WTC11 (cell line): ENCODE measurements at regions not wholly inside any gene's neighbourhood (a gene's known extent, or its start where the extent isn't known, plus 50 kb on each side); places are given as distances from the start of the nearest gene placed in this dataset.

ENCODE experiments used
- ATAC-seq: fragments of 200-7000 bp; cut with Tn5 transposase; 2 replicates; pipeline ENCODE4 v1.10.0; 2021; ENCODE audit warnings: mild to moderate bottlenecking, moderate library complexity
- CTCF ChIA-PET: fragments of 300-600 bp; sonication (Branson Sonifier 250); formaldehyde crosslinking; loops from one replicate; lab custom pipeline; 2021; ENCODE audit warnings: antibody characterized with exemption; lab: Charles Lee
- POLR2A ChIA-PET: fragments of 350-600 bp; sonication (Branson Sonifier 250); formaldehyde crosslinking; loops from one replicate; lab custom pipeline; 2021; ENCODE audit warnings: antibody characterized with exemption; lab: Charles Lee
- DNase-seq: peaks from one replicate; pipeline ENCODE4 v3.0.0; 2021; ENCODE audit warnings: low spot score
- H3K27ac Mint-ChIP-seq: 2 replicates; pipeline ENCODE4 v1.8.0; 2021; ENCODE audit warnings: mixed read lengths
- H3K27me3 Mint-ChIP-seq: 2 replicates; pipeline ENCODE4 v1.8.0; 2021; ENCODE audit warnings: low read depth, mild to moderate bottlenecking, moderate library complexity, mixed read lengths
- H3K36me3 Mint-ChIP-seq: 2 replicates; pipeline ENCODE4 v1.8.0; 2021; ENCODE audit warnings: mixed read lengths
- H3K4me1 Mint-ChIP-seq: 2 replicates; pipeline ENCODE4 v1.8.0; 2022; ENCODE audit warnings: mixed read lengths
- H3K4me3 Mint-ChIP-seq: 2 replicates; pipeline ENCODE4 v1.8.0; 2021; ENCODE audit warnings: mild to moderate bottlenecking, moderate library complexity, mixed read lengths
- H3K9me3 Mint-ChIP-seq: 2 replicates; pipeline ENCODE4 v1.8.0; 2021; ENCODE audit warnings: mixed read lengths
- ATF1 ChIP-seq: sonication (generic); formaldehyde crosslinking; IDR thresholded peaks from 2 replicates; pipeline ENCODE4 v1.8.1; 2023; ENCODE audit warnings: mild to moderate bottlenecking, moderate library complexity, missing genetic modification reagents
- ATF6 ChIP-seq: sonication (generic); formaldehyde crosslinking; IDR thresholded peaks from 2 replicates; pipeline ENCODE4 v1.8.1; 2023; ENCODE audit warnings: mild to moderate bottlenecking, missing genetic modification reagents
- ESRRA ChIP-seq: sonication (generic); formaldehyde crosslinking; IDR thresholded peaks from 2 replicates; pipeline ENCODE4 v1.8.1; 2022; ENCODE audit warnings: mild to moderate bottlenecking, missing genetic modification reagents, borderline replicate concordance
- ETV6 ChIP-seq: sonication (generic); formaldehyde crosslinking; IDR thresholded peaks from 2 replicates; pipeline ENCODE4 v1.8.1; 2022; ENCODE audit warnings: mild to moderate bottlenecking, missing genetic modification reagents
- FOXJ3 ChIP-seq: sonication (generic); formaldehyde crosslinking; IDR thresholded peaks from 2 replicates; pipeline ENCODE4 v1.9.0; 2021; ENCODE audit warnings: missing genetic modification reagents, mild to moderate bottlenecking, borderline replicate concordance
- HMGA2 ChIP-seq: fragments of 250-450 bp; sonication (Bioruptor Pico); IDR thresholded peaks from 2 replicates; pipeline ENCODE4 v1.4.0; 2021; ENCODE audit warnings: mild to moderate bottlenecking, moderate library complexity
- JAZF1 ChIP-seq: fragments of 250-450 bp; sonication (Bioruptor Pico); IDR thresholded peaks from 2 replicates; pipeline ENCODE4 v1.9.0; 2021; ENCODE audit warnings: moderate library complexity, mild to moderate bottlenecking, inconsistent platforms
- KAT7 ChIP-seq: sonication (generic); formaldehyde crosslinking; IDR thresholded peaks from 2 replicates; pipeline ENCODE4 v1.8.1; 2023; ENCODE audit warnings: missing genetic modification reagents, mild to moderate bottlenecking, borderline replicate concordance
- MAX ChIP-seq: sonication (generic); formaldehyde crosslinking; IDR thresholded peaks from 2 replicates; pipeline ENCODE4 v1.8.0; 2022; ENCODE audit warnings: mild to moderate bottlenecking, missing genetic modification reagents
- NR1H2 ChIP-seq: sonication (generic); formaldehyde crosslinking; IDR thresholded peaks from 2 replicates; pipeline ENCODE4 v1.9.0; 2021; ENCODE audit warnings: mild to moderate bottlenecking, moderate library complexity, missing genetic modification reagents
- TP53 ChIP-seq: sonication (generic); formaldehyde crosslinking; IDR thresholded peaks from 2 replicates; pipeline ENCODE4 v1.8.1; 2023; ENCODE audit warnings: mild to moderate bottlenecking, missing genetic modification reagents
- ZNF232 ChIP-seq: sonication (generic); formaldehyde crosslinking; IDR thresholded peaks from 2 replicates; pipeline ENCODE4 v1.8.0; 2022; ENCODE audit warnings: mild to moderate bottlenecking, missing genetic modification reagents
- ZNF512 ChIP-seq: sonication (generic); formaldehyde crosslinking; IDR thresholded peaks from 2 replicates; pipeline ENCODE4 v1.8.1; 2022; ENCODE audit warnings: missing genetic modification reagents, borderline replicate concordance
- TF ChIP-seq, protein P1 (sequence below): sonication (generic); formaldehyde crosslinking; IDR thresholded peaks from 2 replicates; pipeline ENCODE4 v1.8.1; 2023; ENCODE audit warnings: mild to moderate bottlenecking, missing genetic modification reagents
- TF ChIP-seq, protein P2 (sequence below): sonication (generic); formaldehyde crosslinking; IDR thresholded peaks from 2 replicates; pipeline ENCODE4 v1.8.1; 2023; ENCODE audit warnings: mild to moderate bottlenecking, moderate library complexity, missing genetic modification reagents
- TF ChIP-seq, protein P3 (sequence below): fragments of 250-450 bp; sonication (Bioruptor Pico); IDR thresholded peaks from 2 replicates; pipeline ENCODE4 v1.8.0; 2021; ENCODE audit warnings: mild to moderate bottlenecking
- TF ChIP-seq, protein P4 (sequence below): sonication (generic); formaldehyde crosslinking; IDR thresholded peaks from 2 replicates; pipeline ENCODE4 v1.8.1; 2022; ENCODE audit warnings: low read depth, missing genetic modification reagents, borderline replicate concordance
- TF ChIP-seq, protein P5 (sequence below): fragments of 200-600 bp; IDR thresholded peaks from 2 replicates; pipeline ENCODE4 v1.8.0; 2022; ENCODE audit warnings: antibody characterized with exemption
- TF ChIP-seq, protein P6 (sequence below): sonication (generic); formaldehyde crosslinking; conservative IDR thresholded peaks from 2 replicates; pipeline ENCODE4 v1.8.1; 2022; ENCODE audit warnings: mild to moderate bottlenecking, missing genetic modification reagents
- TF ChIP-seq, protein P7 (sequence below): fragments of 250-450 bp; sonication (Bioruptor Pico); IDR thresholded peaks from 2 replicates; pipeline ENCODE4 v1.9.0; 2021; ENCODE audit warnings: mild to moderate bottlenecking
- TF ChIP-seq, protein P8 (sequence below): sonication (generic); formaldehyde crosslinking; IDR thresholded peaks from 2 replicates; pipeline ENCODE4 v1.8.1; 2022; ENCODE audit warnings: low read depth, mild to moderate bottlenecking, moderate library complexity, missing genetic modification reagents, borderline replicate concordance

DNA sequence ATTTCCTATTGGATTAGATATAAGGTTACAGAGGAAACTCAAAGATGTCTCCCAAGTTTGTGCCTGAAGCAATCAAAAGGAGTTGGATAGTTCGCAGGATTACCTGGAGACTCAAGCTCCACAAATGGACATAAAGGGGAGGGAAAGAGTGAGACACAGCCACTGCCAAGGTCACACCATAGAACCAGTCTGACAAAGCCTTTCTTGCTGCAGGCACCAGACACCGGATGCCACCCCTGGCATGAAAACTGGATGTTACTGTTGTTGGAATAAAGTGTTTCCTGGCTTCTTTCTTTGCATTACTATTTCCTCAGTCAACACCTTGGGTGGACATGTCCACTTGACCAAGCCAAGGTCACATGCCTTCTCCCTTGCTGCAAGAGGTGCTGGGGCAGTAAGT, 70.6 kb downstream of the SNRPE start:
- H3K27me3 Mint-ChIP-seq = no peaks in the 10 kb centered on the region
- ChIA-PET CTCF (no interaction called here), POLR2A (no interaction called here)
- no peak overlapping the region for H3K4me3 Mint-ChIP-seq
- no peaks in the 10 kb centered on the region; the same call in 1 of the 2 replicates for H3K4me1 Mint-ChIP-seq
- no peak for ATAC-seq
- TF ChIP-seq FOXJ3 (CRISPR knock-in tag) = no peak
- no peak for DNase-seq
- H3K27ac Mint-ChIP-seq = no peak overlapping the region
- no peaks in the 10 kb centered on the region for H3K9me3 Mint-ChIP-seq
- H3K36me3 Mint-ChIP-seq = no peaks in the 10 kb centered on the region

- DNase-seq (no peak), ATAC-seq (no peak)
- no peak for TF ChIP-seq HMGA2 (CRISPR knock-in tag)
- no peak for TF ChIP-seq ZNF512
- TF ChIP-seq ESRRA (CRISPR knock-in tag) = no peak
- TF ChIP-seq, protein P1, sequence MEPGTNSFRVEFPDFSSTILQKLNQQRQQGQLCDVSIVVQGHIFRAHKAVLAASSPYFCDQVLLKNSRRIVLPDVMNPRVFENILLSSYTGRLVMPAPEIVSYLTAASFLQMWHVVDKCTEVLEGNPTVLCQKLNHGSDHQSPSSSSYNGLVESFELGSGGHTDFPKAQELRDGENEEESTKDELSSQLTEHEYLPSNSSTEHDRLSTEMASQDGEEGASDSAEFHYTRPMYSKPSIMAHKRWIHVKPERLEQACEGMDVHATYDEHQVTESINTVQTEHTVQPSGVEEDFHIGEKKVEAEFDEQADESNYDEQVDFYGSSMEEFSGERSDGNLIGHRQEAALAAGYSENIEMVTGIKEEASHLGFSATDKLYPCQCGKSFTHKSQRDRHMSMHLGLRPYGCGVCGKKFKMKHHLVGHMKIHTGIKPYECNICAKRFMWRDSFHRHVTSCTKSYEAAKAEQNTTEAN (CRISPR knock-in tag) = no peak
- TF ChIP-seq, protein P2, sequence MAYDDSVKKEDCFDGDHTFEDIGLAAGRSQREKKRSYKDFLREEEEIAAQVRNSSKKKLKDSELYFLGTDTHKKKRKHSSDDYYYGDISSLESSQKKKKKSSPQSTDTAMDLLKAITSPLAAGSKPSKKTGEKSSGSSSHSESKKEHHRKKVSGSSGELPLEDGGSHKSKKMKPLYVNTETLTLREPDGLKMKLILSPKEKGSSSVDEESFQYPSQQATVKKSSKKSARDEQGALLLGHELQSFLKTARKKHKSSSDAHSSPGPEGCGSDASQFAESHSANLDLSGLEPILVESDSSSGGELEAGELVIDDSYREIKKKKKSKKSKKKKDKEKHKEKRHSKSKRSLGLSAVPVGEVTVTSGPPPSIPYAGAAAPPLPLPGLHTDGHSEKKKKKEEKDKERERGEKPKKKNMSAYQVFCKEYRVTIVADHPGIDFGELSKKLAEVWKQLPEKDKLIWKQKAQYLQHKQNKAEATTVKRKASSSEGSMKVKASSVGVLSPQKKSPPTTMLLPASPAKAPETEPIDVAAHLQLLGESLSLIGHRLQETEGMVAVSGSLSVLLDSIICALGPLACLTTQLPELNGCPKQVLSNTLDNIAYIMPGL (CRISPR knock-in tag) = no peak
- TF ChIP-seq, protein P3, sequence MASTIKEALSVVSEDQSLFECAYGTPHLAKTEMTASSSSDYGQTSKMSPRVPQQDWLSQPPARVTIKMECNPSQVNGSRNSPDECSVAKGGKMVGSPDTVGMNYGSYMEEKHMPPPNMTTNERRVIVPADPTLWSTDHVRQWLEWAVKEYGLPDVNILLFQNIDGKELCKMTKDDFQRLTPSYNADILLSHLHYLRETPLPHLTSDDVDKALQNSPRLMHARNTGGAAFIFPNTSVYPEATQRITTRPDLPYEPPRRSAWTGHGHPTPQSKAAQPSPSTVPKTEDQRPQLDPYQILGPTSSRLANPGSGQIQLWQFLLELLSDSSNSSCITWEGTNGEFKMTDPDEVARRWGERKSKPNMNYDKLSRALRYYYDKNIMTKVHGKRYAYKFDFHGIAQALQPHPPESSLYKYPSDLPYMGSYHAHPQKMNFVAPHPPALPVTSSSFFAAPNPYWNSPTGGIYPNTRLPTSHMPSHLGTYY (CRISPR knock-in tag) = no peak
- no peak for TF ChIP-seq JAZF1
- no peak for TF ChIP-seq MAX (CRISPR knock-in tag)
- TF ChIP-seq ATF6 (CRISPR knock-in tag) = no peak
- no peak for TF ChIP-seq KAT7
- TF ChIP-seq, protein P4, sequence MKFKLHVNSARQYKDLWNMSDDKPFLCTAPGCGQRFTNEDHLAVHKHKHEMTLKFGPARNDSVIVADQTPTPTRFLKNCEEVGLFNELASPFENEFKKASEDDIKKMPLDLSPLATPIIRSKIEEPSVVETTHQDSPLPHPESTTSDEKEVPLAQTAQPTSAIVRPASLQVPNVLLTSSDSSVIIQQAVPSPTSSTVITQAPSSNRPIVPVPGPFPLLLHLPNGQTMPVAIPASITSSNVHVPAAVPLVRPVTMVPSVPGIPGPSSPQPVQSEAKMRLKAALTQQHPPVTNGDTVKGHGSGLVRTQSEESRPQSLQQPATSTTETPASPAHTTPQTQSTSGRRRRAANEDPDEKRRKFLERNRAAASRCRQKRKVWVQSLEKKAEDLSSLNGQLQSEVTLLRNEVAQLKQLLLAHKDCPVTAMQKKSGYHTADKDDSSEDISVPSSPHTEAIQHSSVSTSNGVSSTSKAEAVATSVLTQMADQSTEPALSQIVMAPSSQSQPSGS (CRISPR knock-in tag) = no peak
- TF ChIP-seq, protein P5, sequence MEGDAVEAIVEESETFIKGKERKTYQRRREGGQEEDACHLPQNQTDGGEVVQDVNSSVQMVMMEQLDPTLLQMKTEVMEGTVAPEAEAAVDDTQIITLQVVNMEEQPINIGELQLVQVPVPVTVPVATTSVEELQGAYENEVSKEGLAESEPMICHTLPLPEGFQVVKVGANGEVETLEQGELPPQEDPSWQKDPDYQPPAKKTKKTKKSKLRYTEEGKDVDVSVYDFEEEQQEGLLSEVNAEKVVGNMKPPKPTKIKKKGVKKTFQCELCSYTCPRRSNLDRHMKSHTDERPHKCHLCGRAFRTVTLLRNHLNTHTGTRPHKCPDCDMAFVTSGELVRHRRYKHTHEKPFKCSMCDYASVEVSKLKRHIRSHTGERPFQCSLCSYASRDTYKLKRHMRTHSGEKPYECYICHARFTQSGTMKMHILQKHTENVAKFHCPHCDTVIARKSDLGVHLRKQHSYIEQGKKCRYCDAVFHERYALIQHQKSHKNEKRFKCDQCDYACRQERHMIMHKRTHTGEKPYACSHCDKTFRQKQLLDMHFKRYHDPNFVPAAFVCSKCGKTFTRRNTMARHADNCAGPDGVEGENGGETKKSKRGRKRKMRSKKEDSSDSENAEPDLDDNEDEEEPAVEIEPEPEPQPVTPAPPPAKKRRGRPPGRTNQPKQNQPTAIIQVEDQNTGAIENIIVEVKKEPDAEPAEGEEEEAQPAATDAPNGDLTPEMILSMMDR = no peak
- no peak for TF ChIP-seq ATF1 (CRISPR knock-in tag)
- TF ChIP-seq ETV6 (CRISPR knock-in tag) = no peak
- no peak for TF ChIP-seq ZNF232 (CRISPR knock-in tag)
- TF ChIP-seq TP53 (CRISPR knock-in tag) = no peak
- TF ChIP-seq, protein P6, sequence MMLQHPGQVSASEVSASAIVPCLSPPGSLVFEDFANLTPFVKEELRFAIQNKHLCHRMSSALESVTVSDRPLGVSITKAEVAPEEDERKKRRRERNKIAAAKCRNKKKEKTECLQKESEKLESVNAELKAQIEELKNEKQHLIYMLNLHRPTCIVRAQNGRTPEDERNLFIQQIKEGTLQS = no peak
- TF ChIP-seq, protein P7, sequence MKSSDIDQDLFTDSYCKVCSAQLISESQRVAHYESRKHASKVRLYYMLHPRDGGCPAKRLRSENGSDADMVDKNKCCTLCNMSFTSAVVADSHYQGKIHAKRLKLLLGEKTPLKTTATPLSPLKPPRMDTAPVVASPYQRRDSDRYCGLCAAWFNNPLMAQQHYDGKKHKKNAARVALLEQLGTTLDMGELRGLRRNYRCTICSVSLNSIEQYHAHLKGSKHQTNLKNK (CRISPR knock-in tag) = no peak
- no peak for TF ChIP-seq NR1H2
- TF ChIP-seq, protein P8, sequence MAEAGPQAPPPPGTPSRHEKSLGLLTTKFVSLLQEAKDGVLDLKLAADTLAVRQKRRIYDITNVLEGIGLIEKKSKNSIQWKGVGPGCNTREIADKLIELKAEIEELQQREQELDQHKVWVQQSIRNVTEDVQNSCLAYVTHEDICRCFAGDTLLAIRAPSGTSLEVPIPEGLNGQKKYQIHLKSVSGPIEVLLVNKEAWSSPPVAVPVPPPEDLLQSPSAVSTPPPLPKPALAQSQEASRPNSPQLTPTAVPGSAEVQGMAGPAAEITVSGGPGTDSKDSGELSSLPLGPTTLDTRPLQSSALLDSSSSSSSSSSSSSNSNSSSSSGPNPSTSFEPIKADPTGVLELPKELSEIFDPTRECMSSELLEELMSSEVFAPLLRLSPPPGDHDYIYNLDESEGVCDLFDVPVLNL (CRISPR knock-in tag) = no peak
- no peaks in the 10 kb centered on the region for H3K9me3 Mint-ChIP-seq
- H3K4me3 Mint-ChIP-seq = no peak overlapping the region
- no peak overlapping the region for H3K27ac Mint-ChIP-seq
- no peaks in the 10 kb centered on the region; the same call in 1 of the 2 replicates for H3K4me1 Mint-ChIP-seq
- ChIA-PET POLR2A (interaction anchor here (0.7 kb wide), 1 partner anchor 157 kb away, joined by 5 read pairs; no protein-coding TSS in a partner anchor), CTCF (no interaction called here)
- no peaks in the 10 kb centered on the region for H3K36me3 Mint-ChIP-seq
- H3K27me3 Mint-ChIP-seq = no peaks in the 10 kb centered on the region
Measured at GRCh38 chr1:203932556-203932955, 71.2 kb downstream of the SNRPE start.
